HTR-8/SVneo (cell line): ENCODE measurements at regions not wholly inside any gene's neighbourhood (a gene's known extent, or its start where the extent isn't known, plus 50 kb on each side); places are given as distances from the start of the nearest gene placed in this dataset.

Experiments used
- DNase-seq: peaks from one replicate; pipeline ENCODE4 v3.0.0; 2011; ENCODE audit warnings: low spot score, mixed read lengths; ENCODE audit not compliant: insufficient read length
- FAIRE-seq: peaks from 2 replicates; lab custom pipeline; 2011; peaks lifted over from hg19 to GRCh38; lab: Jason Lieb, UNC

DNA sequence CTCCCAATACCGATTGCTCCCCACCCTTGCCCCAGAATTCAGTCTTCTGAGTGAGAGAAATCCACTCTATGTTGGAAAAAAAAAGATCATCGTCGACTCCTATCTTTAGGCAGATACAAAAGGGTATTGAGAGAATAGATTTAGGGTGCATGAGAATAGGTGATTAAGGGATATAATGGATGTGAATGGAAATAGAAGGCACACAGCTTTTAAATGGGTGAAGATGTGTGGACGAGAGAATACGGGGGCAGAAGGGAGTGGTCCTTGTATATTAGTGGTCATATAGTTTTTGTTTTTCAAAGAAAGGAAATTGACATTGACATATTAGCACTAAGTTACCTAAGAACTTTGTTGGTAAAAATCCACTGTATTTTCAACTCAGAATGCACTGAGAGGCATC is 98.6 kb upstream of the HDAC9 start:
- DNase-seq (no peak), FAIRE-seq (no peak)

DNA sequence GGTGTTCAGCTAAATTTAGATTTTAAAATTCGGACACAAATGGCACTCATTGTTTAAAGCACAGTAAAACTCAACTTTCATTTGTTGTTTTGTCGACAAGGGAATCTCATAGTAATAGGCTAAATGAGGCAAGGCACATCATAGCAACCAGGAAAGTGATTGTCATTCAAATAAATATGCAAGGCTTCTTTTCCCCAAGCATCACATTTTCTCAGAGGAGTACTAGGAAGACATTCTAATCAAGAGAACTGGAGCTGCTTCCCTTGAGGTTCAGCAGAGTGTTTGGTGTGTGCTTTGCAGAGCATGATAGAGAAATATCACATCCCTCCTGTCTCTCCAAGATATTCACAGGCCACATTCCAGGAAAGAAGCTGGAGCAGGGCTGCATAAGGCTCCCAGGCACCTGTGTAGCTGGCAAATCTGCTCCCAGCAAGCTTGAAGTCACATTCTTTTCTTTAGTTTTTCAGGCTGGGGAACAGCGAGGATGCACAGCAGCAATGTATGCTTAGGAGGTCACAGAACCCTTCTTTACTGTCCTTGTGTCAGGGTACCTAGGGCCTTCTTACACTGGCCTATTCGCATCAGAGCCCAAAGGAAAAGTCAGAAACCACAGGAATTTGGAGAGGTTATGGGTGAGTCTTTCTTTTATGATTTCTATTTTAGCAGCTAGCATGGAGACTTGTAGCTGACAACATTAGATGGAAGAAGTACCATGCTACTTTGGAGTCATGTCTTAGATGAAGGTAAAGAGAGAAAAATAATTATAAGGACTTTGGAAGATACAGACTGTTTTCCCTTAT is 95.9 kb upstream of the HDAC9 start:
- FAIRE-seq (no peak), DNase-seq (no peak)

DNA sequence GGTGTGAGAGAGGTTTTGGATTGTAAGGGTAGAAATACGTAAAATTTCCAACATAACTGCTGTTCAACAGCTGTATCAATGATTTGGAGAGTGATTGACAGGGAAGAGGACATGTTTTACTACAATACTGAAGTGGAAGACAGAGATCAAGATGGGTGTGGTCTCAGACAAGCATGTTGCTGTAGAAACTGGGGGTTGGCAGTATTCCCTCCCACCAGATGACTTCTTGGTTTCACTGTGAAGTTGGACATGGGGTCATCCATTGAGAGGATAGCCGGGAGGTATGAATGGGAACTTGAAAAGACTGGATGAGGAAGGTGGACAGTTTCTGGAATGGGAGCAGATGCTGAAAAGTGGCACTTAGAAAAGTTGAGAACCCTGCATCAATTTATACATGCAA is 95.3 kb upstream of the HDAC9 start:
- DNase-seq (no peak), FAIRE-seq (no peak)

DNA sequence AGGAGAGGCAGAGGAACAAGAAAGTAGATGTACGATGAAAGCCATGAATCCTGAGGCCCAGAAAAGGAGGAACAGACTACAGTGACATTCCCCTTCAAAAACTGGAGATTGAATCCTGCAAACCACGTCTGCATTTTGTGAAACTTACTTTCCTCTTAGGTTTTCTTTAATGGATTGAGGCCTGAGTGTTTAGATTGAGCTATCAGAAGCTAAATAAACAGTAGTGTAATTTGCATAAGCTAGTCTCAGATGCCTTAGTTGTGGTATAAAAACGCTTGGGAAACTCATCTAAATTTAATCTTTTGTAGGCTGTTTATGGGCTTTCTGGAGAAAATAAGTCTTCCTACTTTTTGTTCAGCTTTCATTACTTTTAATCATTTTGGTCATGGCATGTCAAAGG is 94.8 kb upstream of the HDAC9 start:
- DNase-seq (no peak), FAIRE-seq (no peak)

DNA sequence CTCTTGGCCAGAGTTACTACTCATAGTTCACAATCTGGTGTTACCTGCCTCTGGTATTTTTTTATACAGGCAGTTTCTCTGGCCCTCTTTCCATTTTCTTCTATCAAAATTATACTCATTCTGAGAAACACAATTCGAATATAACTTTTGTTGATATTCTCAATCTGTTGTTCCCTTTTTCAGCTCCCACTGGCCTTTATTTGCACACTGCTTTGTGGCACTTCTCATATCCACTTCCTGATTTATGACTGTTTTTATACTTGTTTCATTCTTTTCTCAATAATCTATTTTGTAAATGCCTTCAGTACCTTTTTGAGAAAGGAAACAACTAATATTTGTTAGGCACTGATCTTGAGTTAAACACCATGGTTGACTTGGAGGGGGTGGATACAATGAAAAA is 93.8 kb upstream of the HDAC9 start:
- DNase-seq = no peak
- FAIRE-seq = no peak

DNA sequence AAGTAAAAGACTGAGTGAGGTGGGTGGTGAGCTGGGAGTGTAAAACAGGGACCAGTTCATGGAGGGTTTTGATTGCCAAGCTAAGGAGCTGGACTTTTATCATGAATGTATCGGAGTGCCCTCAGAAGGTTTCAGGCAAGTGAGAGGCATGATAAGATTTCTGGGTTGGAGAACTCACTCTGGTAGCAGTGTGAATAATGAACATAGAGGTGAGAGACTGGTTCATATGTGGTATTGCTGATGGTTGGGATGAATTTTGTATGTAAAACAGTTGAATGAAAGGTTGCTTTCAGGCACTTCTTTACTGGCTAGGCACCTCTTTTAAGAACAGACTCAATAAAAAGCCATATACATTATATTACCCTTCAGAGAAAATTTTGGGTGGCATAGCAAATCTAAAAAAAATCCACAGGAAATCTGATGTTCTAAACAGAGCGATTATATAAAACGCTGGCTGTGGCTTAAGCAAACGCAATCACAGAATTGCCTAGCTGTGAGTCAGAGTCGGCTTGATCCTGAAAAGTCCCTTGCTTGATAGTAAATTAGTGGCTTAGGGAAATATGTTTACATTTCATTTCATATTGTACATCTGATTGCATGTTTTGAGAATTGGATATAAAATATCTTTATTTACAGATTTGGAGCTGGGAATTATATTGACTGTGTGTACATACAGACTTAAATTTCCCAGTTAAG is 92.9 kb upstream of the HDAC9 start:
- no peak for FAIRE-seq
- DNase-seq = peak; percentile 26

DNA sequence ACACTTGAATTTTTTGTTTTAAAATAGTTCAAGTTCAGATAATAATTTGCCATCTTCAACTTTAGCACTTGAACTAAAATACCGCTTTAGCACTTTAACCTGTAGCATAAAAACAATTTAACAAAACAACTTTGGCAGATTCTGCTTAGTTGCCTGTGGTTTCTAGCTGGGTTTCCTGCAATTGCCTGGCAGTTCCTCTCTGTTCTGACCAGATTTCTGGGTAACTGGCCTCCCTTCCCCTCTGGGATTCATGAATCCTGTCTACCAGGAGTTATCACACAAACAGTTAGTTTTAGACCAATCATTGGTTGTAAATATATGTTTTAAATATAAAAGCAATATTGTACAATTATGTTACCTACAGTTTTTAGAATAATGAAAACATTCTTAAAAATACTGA is 89.8 kb upstream of the HDAC9 start:
- no peak for FAIRE-seq
- no peak for DNase-seq

DNA sequence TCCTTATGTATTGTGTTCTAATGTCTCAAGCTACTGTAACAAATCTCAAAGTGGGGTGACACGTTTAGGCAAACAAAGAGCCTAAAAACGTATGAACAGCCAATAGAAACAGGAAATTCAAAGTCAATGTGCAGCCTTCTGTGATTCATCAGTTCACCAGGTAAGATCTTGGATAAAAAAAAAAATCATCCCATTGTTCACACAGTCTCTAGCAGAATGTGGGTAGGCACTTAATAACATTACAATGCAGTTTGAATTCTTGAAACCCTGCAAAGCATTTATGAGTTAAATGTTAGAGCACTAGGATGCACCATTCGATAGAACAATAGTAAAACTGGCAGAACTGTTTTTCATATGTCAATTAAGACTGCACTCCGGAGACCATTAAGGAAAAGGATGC is 88.2 kb upstream of the HDAC9 start:
- DNase-seq (no peak), FAIRE-seq (no peak)

DNA sequence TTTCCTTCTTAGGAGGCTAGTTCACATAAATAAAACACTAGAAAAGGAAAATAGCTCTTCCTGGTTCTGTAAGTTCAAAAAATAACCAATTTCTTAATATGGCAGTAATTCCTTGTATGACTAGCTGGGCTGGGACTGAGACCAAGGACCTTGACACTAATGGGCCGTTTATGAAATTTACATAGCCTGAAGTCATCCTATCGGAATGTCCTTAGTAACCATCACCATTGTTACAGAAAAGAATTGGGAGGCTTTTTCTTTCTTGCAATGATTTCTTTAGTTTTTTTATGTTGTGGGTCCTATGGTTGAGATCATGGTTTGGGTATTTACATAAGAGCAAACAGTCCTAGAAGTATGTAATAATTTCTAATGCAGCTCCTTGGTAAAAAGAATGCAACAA is 87.1 kb upstream of the HDAC9 start:
- FAIRE-seq (no peak), DNase-seq (peak; percentile 12)

DNA sequence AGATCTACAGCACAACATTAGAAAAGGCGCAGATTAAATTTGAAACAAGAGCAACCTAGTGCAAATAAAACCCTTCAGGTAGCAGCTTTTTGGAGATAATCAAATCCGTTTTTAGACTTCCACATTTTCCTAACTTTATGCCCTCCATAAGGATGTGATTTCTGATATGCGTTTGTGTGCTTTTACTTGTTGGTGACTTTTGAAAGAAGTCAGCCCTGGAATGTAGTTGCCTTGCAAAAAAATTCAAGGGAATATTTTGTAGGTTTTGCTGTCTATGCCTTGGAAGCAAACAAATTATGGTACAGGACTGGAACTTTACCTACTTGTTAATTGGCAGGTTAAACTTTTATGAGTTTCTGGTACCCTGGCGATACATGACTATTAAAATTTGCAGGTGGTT is 86.7 kb upstream of the HDAC9 start:
- FAIRE-seq (no peak), DNase-seq (no peak)

DNA sequence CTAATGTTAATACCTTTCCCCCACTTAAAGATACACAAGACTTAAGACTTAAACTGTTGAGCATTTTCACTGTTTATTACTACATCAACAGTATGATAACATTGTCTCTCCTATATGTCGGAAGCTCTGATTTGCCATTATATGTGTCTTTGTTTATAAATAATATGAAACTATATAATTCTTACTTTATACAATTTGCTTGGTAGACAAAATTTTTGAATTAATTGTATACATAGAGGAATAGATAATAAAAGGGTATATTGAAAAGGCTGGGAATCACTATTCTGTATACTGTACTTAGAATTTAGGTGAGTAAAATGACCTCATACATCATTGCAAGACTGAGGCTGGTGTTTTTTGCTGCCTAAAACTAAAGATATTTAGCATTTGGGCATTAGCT is 82.1 kb upstream of the HDAC9 start:
- no peak for DNase-seq
- no peak for FAIRE-seq

DNA sequence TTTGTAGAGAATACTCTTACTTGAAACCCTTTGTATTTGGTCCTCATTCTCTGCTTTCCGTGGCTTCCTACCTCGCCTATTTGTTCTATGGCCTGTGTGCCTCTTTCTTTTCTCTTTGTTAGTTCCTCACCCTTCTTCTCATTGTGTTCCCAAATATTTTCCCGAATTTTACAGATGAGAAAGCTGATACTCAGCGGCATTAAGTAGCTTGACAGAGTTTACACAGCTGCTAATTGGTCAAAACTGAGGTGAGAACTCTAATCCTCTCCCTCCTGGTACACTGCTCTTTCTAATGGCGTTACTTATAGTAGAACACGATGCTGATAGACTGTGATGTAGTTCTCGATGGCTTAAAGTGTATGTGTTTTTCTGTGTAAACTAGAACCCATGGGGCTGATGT is 80.7 kb upstream of the HDAC9 start:
- FAIRE-seq = no peak

DNA sequence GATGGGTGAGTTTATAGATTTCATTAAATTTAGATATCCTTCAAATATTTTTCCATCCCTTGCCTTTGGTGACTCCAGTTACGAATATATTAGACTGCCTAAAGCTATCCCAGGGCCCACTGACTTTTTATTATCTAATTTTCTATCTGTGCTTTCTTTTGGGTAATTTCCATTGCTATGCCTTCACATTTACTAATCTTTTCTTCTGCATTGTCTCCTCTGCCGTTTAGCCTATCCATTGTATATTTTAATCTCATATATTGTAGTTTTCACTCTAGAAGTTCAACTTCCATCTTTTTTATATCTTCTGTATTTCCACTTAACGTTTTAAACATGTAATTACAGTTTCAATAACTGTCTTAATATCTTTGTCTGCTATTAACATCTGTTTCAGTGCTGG is 78.6 kb upstream of the HDAC9 start:
- no peak for DNase-seq
- FAIRE-seq = no peak

More for the DNA sequence above, 80.7 kb upstream of the HDAC9 start:
- DNase-seq = no peak

DNA sequence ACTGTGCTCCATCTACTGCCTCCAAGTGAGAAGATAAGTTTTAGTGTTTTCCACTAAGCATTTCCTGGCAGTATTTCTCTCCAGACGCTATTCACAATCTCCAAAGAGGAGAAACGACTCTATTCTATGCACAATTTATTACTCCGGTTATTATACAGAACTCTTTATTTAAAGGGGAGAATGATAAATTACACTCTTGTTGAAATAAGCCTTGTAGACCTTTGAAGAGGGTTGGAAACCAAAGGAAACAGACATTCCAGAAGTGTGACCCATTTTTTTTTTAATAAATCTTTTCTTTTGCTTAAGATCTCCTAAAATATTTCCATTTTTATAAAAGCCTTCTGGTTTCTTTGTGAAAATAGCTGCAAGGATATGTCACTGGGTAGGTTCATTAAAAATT is 76.1 kb upstream of the HDAC9 start:
- FAIRE-seq (no peak), DNase-seq (no peak)

DNA sequence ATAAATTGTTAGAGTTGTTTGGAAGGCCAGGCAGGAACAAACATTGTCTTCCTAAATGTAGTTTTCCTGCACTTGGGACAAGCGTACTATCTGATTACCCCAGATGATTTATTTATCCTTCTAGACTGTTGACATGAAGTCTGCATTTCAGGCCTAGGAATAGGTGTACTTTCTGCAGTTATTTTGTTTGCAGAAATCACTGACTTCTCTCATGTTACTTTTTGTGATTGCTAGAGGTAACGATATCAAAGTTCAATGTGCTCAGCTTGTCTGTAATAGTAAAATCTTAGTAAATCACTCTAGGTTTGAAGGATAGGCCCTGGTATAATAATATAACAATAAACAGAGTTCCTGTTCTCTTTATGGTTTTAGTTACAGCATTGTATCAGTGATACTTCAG is 75.4 kb upstream of the HDAC9 start:
- DNase-seq (no peak), FAIRE-seq (no peak)

DNA sequence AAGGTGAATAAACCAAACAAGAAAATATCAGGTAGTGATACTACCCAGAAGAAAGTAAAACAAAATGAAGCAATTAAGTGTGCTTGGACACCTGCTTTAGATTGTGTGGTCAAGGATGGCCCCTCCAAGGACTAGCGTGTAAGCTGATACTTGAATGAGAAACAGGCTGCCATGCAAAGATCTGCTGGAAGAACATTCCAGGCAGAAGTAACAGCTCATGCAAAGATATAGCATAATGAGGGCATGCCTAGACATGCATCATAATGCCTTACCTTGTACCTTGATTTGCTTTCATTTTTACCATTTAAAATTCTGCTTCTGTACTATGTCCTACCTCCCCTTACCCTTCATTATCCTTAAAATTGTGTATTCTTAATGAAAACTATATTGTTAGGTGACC is 74.8 kb upstream of the HDAC9 start:
- FAIRE-seq = no peak

DNA sequence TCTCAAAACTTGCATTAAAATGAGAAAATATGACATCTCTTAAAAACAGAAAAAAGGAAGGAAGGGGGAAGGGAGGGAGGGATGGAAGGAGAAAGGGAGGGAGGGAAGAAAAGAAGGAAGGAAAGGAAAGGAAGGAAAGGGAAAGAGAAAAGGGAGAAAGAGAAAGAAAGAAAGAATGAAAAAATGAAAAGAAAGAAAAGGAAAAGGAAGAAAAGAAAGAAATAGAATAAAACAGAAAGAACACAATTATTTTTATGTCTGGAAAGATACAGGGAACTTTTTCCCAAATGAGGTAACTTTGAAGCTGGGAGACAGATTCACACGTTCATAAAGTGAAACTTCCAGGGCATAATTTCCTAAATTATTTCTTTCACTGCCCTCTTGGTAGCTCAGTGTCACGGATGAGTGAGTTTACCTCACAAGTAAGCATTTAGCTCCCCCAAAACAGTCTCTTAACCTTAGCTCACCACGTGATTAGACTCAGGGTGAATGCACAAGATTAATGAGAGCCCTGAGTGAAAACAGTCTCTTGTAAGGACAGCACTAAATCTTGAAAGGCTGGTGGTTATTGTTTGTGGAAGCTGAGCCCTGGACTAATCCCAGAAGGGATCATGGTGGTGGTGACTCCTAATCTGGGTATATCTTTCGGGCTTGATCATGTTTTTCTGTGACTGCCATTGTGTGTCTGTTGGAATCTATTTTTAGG is 74.1 kb upstream of the HDAC9 start:
- FAIRE-seq = no peak
- DNase-seq = no peak

More for the DNA sequence above, 74.8 kb upstream of the HDAC9 start:
- DNase-seq = no peak

DNA sequence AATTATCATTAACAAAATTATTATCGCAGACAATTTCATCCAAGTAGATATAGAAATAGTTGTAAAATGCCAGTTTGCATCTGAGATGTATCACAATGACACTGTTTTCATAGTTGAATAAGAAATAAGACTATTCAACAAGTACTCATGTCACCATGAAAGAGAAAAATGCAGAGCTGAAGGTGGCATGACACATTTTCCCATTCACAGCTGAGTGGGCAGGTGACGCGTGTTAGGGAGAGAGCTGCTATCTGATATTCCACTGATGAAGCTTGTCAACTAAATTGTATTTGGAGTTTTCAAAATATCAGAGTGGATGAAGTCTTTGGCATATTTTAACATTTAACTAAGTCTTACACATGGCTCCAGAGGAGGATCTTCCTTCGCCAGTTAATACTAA is 70.3 kb upstream of the HDAC9 start:
- FAIRE-seq = no peak

DNA sequence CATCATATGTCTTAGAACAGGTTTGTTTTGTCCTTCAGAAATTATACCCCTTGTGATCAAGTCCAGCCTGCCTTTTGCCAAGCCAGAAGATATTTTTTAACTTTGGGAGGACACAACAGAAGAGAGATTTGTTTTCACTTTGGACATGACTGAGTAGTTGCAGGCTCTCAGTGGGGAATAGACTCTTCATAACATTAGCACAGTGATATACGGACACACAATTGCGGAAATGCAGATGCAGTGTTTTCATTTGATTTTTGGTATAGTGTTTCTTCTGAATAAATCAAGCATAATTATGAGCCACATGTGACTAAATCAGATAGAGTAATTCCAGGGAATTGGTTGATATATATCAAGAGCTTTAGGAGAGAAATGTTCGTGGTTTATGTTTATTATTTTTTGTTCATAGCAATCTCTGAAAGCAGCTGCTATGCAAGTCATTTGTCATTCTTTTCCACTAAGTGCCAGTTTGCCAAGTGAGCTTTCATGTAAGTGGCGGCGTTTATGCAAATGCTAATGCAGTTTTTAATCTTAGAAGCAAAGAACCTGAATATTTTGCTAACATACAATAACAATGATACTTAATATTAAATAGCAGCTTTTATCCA is 69.6 kb upstream of the HDAC9 start:
- FAIRE-seq (no peak), DNase-seq (no peak)

More for the DNA sequence above, 70.3 kb upstream of the HDAC9 start:
- no peak for DNase-seq

DNA sequence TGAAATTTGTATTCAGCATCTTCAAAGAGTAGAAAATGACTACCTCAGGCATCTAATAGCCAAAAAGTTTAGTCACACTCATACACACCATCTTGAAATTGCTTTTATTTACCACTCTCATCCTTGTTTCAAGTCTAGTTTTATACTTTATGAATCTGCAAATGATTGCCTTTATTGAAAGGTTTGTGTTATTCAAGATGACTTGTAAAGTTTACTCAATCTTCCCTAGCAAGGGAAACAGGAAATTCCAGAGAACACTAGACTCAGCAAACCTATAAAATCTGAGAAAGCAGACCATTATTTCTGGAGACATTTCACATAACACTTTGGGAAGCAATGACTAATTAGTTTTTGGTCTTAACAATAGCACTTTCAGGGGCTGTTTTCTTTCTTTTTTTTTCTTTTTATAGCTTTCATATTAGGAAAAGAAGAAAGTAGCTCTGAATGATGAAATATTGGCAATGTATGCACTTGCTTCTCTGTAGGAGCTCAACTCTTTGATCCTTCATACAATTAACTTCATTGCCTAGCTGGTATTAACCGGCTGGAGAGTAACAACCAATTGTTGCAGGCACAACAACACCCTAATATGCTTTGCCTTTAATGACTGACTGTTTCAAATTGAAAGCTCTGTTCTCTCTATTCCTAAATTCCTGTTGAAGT is 68.9 kb upstream of the HDAC9 start:
- no peak for FAIRE-seq
- DNase-seq = no peak
